ENCODE measurements at regions not wholly inside any gene's neighbourhood (a gene's known extent, or its start where the extent isn't known, plus 50 kb on each side); places are given as distances from the start of the nearest gene placed in this dataset.

DNA sequence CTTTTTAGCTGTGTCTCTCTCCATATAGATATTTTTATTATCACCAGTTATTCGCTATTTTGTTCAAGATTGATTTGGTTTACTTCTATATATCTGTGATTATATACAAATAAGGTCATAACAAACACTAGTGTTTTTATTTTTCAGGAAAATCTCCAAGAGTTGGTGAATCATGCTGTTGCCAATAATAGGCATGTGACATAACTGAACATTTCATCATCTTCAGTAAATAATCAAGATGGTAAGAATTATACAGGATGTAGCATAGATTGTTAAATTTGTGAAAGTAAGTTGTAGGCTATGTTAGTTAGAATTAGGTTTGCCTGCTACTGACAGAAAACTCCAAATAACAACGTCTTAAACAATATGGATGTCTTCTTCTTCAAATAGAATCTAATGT is 240.9 kb upstream of the PDE3A start:
- DNase-seq (ENCODE audit: low spot score), result no peak
- in situ Hi-C loops (cut with MboI; ENCODE audit: low sequenced_read_pairs, unreplicated experiment), result no loop called here

GRCh38 chr12:20128928-20129327 is 239.4 kb upstream of the PDE3A start:
- DNase-seq (ENCODE audit: low spot score), result no peak
- in situ Hi-C loops (cut with MboI; ENCODE audit: low sequenced_read_pairs, unreplicated experiment), result no loop called here
- no peak for TF ChIP-seq CTCF (IDR thresholded peaks at IDR 0.05; ENCODE audit: borderline replicate concordance, control extremely low read depth, extremely low read depth, insufficient read depth, missing control alignments)

More for the DNA sequence above, 240.9 kb upstream of the PDE3A start:
- no peak for TF ChIP-seq CTCF (IDR thresholded peaks at IDR 0.05; ENCODE audit: borderline replicate concordance, control extremely low read depth, extremely low read depth, insufficient read depth, missing control alignments)

GRCh38 chr12:20132818-20133217 is 235.5 kb upstream of the PDE3A start:
- TF ChIP-seq CTCF (IDR thresholded peaks at IDR 0.05; ENCODE audit: borderline replicate concordance, control extremely low read depth, extremely low read depth, insufficient read depth, missing control alignments), result no peak
- in situ Hi-C loops (cut with MboI; ENCODE audit: low sequenced_read_pairs, unreplicated experiment), result no loop called here

DNA sequence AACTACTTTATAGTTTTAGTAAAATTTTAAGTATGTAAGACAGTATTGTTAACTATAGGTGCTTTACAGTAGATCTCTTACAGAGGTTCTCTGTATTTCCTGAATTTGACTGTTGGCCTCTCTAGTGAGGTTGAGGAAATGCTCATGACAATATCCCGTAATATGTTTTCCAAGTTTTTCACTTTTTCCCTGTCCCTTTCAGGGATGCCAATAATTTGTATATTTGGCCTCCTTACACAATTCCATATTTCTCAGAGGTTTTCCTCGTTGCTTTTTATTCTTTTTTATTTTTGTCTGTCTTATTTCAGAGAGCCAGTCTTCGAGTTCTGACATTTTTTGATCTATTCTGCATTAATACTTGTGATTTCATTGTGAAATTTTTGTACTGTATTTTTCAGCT is 233.7 kb upstream of the PDE3A start:
- TF ChIP-seq CTCF (IDR thresholded peaks at IDR 0.05; ENCODE audit: borderline replicate concordance, control extremely low read depth, extremely low read depth, insufficient read depth, missing control alignments), result no peak
- no peak for DNase-seq (ENCODE audit: low spot score)
- in situ Hi-C loops (cut with MboI; ENCODE audit: low sequenced_read_pairs, unreplicated experiment), result no loop called here

More at GRCh38 chr12:20132818-20133217, 235.5 kb upstream of the PDE3A start:
- no peak for DNase-seq (ENCODE audit: low spot score)

- TF ChIP-seq CTCF (IDR thresholded peaks at IDR 0.05; ENCODE audit: borderline replicate concordance, control extremely low read depth, extremely low read depth, insufficient read depth, missing control alignments), result no peak
- in situ Hi-C loops (cut with MboI; ENCODE audit: low sequenced_read_pairs, unreplicated experiment), result no loop called here
These were observed 227.6 kb upstream of the PDE3A start for GRCh38 chr12:20140751-20141150.

DNA sequence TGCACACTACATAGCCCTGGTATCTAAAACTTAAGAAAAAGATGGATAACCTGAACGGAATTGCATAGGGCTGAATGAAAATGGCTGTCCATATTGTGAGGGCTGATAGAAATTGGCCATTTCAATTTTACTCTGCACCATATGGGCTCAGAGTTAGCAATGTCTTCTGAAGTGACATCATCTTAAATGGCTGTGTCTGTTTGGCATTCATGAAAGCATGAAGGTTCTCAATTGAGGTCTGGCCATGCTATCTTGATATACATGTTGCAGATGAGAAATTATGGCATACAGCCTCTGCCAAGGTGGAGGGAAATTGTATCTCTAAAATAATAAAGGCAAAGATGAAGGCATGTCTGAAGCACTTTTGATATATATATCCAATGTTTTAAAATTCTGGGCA is 226.0 kb upstream of the PDE3A start:
- no peak for DNase-seq (ENCODE audit: low spot score)
- in situ Hi-C loops (cut with MboI; ENCODE audit: low sequenced_read_pairs, unreplicated experiment), result no loop called here
- no peak for TF ChIP-seq CTCF (IDR thresholded peaks at IDR 0.05; ENCODE audit: borderline replicate concordance, control extremely low read depth, extremely low read depth, insufficient read depth, missing control alignments)

More at GRCh38 chr12:20140751-20141150, 227.6 kb upstream of the PDE3A start:
- no peak for DNase-seq (ENCODE audit: low spot score)

DNA sequence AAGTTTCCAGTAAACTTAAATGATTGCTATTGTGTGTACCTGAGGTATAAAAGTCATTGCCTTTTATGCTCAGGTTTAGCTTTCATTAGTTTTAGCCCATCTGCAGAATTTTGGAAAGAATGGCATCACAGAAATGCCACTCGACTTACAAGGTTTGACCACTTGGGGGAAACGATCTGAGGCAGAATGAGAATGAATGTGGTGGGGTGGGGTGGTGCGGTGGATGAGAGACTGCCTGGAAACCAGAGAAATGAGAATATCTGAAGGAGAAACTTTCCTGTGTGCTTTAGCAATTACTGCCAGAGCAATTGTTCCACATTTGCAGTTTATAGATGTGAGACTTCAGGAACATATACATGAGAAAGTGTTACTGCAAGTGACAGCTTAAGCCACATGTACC is 225.4 kb upstream of the PDE3A start:
- no peak for DNase-seq (ENCODE audit: low spot score)
- in situ Hi-C loops (cut with MboI; ENCODE audit: low sequenced_read_pairs, unreplicated experiment), result no loop called here
- TF ChIP-seq CTCF (IDR thresholded peaks at IDR 0.05; ENCODE audit: borderline replicate concordance, control extremely low read depth, extremely low read depth, insufficient read depth, missing control alignments), result no peak
